Nephron (organoid): ENCODE measurements at regions not wholly inside any gene's neighbourhood (a gene's known extent, or its start where the extent isn't known, plus 50 kb on each side); places are given as distances from the start of the nearest gene placed in this dataset.

Experiments used
- H3K27ac Mint-ChIP-seq, 3 experiments: 2 replicates each; pipeline ENCODE4 v1.8.0; 2020; ENCODE audit warnings: mixed read lengths in 3 of 3, mild to moderate bottlenecking in 2 of 3, moderate library complexity in 1 of 3
- H3K27me3 Mint-ChIP-seq: 2 replicates; pipeline ENCODE4 v1.8.0; 2021; ENCODE audit warnings: low read depth, mild to moderate bottlenecking, moderate library complexity, mixed read lengths
- H3K36me3 Mint-ChIP-seq: 2 replicates; pipeline ENCODE4 v1.8.0; 2020; ENCODE audit warnings: low read depth, mixed read lengths
- H3K4me1 Mint-ChIP-seq: 2 replicates; pipeline ENCODE4 v1.8.0; 2020; ENCODE audit warnings: mixed read lengths
- H3K4me3 Mint-ChIP-seq, 3 experiments: 2 replicates each; pipeline ENCODE4 v1.8.0; 2020; ENCODE audit warnings: mild to moderate bottlenecking in 3 of 3, mixed read lengths in 3 of 3, moderate library complexity in 2 of 3
- H3K9me3 Mint-ChIP-seq: 2 replicates; pipeline ENCODE4 v1.8.0; 2020; ENCODE audit warnings: mixed read lengths
- CTCF ChIP-seq, 3 experiments: fragments of 200-600 bp; sonication (generic); IDR thresholded peaks; one replicate each; pipeline ENCODE4 v1.5.0; 2021; ENCODE audit warnings: antibody characterized with exemption in 3 of 3; ENCODE audit not compliant: unreplicated experiment in 3 of 3

DNA sequence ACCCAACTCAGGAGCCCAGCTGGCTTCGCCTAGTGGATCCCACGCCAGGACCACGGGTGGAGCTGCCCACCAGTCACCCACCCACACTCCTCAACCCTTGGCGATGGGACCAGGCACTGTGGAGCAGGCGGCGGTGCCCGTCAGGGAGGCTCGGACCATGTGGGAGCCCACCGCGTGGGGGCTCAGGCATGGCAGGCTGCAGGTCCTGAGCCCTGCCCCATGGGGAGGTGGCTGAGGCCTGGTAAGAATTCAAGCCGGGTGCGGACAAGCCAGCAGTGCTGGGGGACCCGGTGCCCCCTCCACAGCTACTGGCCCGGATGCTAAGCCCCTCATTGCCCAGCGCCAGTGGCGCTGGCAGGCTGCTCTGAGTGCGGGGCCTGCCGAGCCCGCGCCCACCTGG, 123.1 kb upstream of the LGSN start:
- peaks cover 4% of the 10 kb centered on the region for H3K9me3 Mint-ChIP-seq
- TF ChIP-seq CTCF (IDR thresholded peaks at IDR 0.05; ENCODE audit: unreplicated experiment in 3 of 3), result no peak

DNA sequence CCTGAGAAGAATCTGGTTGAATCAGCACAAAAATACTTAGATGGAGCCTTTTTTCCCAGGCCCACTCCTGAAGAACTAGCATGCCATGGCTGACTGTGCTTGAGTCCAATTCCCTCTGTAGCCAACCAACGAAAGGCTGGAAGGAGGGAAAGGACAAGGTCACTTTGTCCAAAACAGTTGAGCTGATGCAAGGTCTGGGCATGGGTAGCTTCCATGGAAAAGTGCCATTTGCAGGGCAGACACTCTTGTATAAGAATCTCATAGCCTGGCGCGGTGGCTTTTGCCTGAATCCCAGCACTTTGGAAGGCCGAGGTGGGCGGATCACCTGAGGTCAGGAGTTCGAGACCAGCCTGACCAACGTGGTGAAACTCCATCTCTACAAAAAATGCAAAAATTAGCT, 125.0 kb upstream of the LGSN start:
- H3K36me3 Mint-ChIP-seq, result no peaks in the 10 kb centered on the region
- peaks cover 5% of the 10 kb centered on the region for H3K4me1 Mint-ChIP-seq
- no peak overlapping the region for H3K27ac Mint-ChIP-seq
- peaks cover 1% of the 10 kb centered on the region for H3K9me3 Mint-ChIP-seq
- H3K27me3 Mint-ChIP-seq, result peaks cover 5% of the 10 kb centered on the region
- H3K4me3 Mint-ChIP-seq, result no peak overlapping the region
- no peak for TF ChIP-seq CTCF (IDR thresholded peaks at IDR 0.05; ENCODE audit: unreplicated experiment in 3 of 3)

More for the DNA sequence above, 123.1 kb upstream of the LGSN start:
- no peaks in the 10 kb centered on the region for H3K36me3 Mint-ChIP-seq
- H3K27me3 Mint-ChIP-seq, result peaks cover 5% of the 10 kb centered on the region
- H3K4me1 Mint-ChIP-seq, result peaks cover 5% of the 10 kb centered on the region
- no peak overlapping the region for H3K4me3 Mint-ChIP-seq
- no peak overlapping the region for H3K27ac Mint-ChIP-seq

DNA sequence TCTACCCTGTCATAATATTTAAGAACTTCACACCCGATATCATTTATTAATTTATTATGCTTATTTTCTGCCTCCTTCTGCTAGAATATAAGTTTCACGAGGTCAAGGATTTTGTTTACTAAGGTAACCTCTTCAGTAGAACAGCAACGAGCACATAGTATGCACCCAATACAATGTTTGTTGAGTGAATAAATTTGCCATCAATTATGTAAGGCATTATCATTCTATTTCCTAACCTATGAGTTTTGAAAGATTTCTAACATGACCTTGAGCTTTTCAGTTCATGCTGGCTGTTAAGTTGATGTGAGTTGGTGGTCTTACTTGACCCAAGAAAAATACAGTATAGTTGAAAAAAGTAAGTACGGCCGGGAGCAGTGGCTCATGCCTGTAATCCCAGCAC, 125.9 kb upstream of the LOC128125822 start:
- Mint-ChIP-seq H3K4me3 (no peak overlapping the region), H3K27ac (no peak overlapping the region), H3K27me3 (peaks cover 5% of the 10 kb centered on the region), H3K9me3 (no peaks in the 10 kb centered on the region), H3K36me3 (no peaks in the 10 kb centered on the region), H3K4me1 (peaks cover 5% of the 10 kb centered on the region)
- TF ChIP-seq CTCF (IDR thresholded peaks at IDR 0.05; ENCODE audit: unreplicated experiment in 3 of 3), result no peak

GRCh38 chr6:63447134-63447533, 125.1 kb upstream of the LOC128125822 start:
- Mint-ChIP-seq H3K36me3 (no peaks in the 10 kb centered on the region), H3K4me3 (no peak overlapping the region)
- TF ChIP-seq CTCF (IDR thresholded peaks at IDR 0.05; ENCODE audit: unreplicated experiment in 3 of 3), result no peak

DNA sequence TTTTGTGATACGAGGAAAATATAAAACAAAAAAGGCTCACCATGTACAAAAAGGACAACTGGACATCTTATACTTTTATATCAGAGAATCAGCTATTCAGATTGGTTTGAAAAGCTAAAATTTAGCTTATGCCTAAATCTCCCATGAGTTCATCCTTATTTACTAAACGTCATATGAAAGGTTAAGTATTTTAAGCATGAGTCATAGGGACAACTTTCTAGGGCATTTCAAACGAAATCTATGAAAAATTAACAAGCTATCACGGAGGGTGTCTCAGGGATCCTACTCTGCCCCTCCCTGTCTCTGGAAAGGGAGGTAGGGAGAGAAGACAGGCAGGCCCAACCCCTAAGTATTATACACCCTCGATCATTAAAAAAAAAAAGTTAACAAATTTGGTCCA, 124.1 kb upstream of the LOC128125822 start:
- Mint-ChIP-seq H3K36me3 (no peaks in the 10 kb centered on the region), H3K9me3 (no peaks in the 10 kb centered on the region), H3K4me3 (no peak overlapping the region), H3K4me1 (peaks cover 5% of the 10 kb centered on the region), H3K27me3 (no peaks in the 10 kb centered on the region), H3K27ac (no peak overlapping the region)
- TF ChIP-seq CTCF (IDR thresholded peaks at IDR 0.05; ENCODE audit: unreplicated experiment in 3 of 3), result no peak

More at GRCh38 chr6:63447134-63447533, 125.1 kb upstream of the LOC128125822 start:
- H3K9me3 Mint-ChIP-seq, result no peaks in the 10 kb centered on the region
- H3K27me3 Mint-ChIP-seq, result peaks cover 2% of the 10 kb centered on the region
- H3K4me1 Mint-ChIP-seq, result peaks cover 5% of the 10 kb centered on the region
- H3K27ac Mint-ChIP-seq, result no peak overlapping the region

DNA sequence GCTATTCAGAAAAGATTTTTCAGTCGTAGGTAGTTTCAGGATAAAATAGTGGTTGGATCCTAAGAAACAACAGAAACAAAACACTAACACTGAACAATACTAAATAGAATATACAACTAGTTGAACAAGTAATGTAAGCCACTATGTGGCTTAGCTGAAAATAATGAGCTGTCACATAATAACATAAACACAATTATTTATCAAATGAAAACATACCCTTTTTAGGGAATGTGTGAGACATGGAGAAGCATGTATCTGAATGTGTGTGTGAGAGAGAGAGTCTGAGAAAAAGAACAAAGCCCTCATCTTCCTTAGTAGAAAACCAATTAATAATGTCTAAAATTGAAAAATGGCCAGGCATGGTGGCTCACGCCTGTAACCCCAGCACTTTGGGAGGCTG, 122.6 kb upstream of the LOC128125822 start:
- Mint-ChIP-seq H3K36me3 (no peaks in the 10 kb centered on the region), H3K4me1 (peaks cover 5% of the 10 kb centered on the region), H3K4me3 (no peak overlapping the region), H3K27ac (no peak overlapping the region), H3K9me3 (no peaks in the 10 kb centered on the region), H3K27me3 (no peaks in the 10 kb centered on the region)
- no peak for TF ChIP-seq CTCF (IDR thresholded peaks at IDR 0.05; ENCODE audit: unreplicated experiment in 3 of 3)
